HCT116 (cell line): ENCODE measurements at regions not wholly inside any gene's neighbourhood (a gene's known extent, or its start where the extent isn't known, plus 50 kb on each side); places are given as distances from the start of the nearest gene placed in this dataset.

ENCODE experiments used
- CTCF ChIP-seq, 3 experiments: fragments of 200-600 bp in 1 of 3; sonication (generic) in 1 of 3; IDR thresholded peaks in 2 of 3; conservative IDR thresholded peaks in 1 of 3; 2 replicates each; pipeline ENCODE4 v1.5.1; 2012 to 2017; ENCODE audit warnings: low read depth in 2 of 3, low read length in 2 of 3, antibody characterized with exemption in 1 of 3, borderline replicate concordance in 1 of 3, control low read depth in 1 of 3, mild to moderate bottlenecking in 1 of 3, mixed read lengths in 1 of 3, mixed run types in 1 of 3, moderate library complexity in 1 of 3; ENCODE audit not compliant: insufficient read depth in 1 of 3
- EGR1 ChIP-seq: IDR thresholded peaks from 2 replicates; pipeline ENCODE4 v1.6.1; 2012; ENCODE audit warnings: low read depth
- POLR2AphosphoS5 ChIP-seq: IDR thresholded peaks from 2 replicates; pipeline ENCODE4 v1.6.1; 2011; ENCODE audit warnings: mild to moderate bottlenecking, low read depth, low read length, moderate library complexity
- SIN3A ChIP-seq: IDR thresholded peaks from 2 replicates; pipeline ENCODE4 v1.6.1; 2012; ENCODE audit warnings: low read depth
- ZFX ChIP-seq: fragments of 450-650 bp; IDR thresholded peaks from 2 replicates; pipeline ENCODE4 v1.6.1; 2017

- TF ChIP-seq SIN3A, result no peak
- TF ChIP-seq CTCF (IDR thresholded peaks at IDR 0.05 in 2 of 3, conservative IDR thresholded peaks at IDR 0.05 in 1 of 3; ENCODE audit: borderline replicate concordance in 1 of 3, insufficient read depth in 1 of 3, low read depth in 2 of 3, low read length in 2 of 3), result no peak
- no peak for TF ChIP-seq POLR2AphosphoS5
- no peak for TF ChIP-seq ZFX
- no peak for TF ChIP-seq EGR1
These were observed 63.7 kb downstream of the MARCHF4 start for GRCh38 chr2:216308576-216308975.
